ENCODE measurements at regions not wholly inside any gene's neighbourhood (a gene's known extent, or its start where the extent isn't known, plus 50 kb on each side); places are given as distances from the start of the nearest gene placed in this dataset.

DNA sequence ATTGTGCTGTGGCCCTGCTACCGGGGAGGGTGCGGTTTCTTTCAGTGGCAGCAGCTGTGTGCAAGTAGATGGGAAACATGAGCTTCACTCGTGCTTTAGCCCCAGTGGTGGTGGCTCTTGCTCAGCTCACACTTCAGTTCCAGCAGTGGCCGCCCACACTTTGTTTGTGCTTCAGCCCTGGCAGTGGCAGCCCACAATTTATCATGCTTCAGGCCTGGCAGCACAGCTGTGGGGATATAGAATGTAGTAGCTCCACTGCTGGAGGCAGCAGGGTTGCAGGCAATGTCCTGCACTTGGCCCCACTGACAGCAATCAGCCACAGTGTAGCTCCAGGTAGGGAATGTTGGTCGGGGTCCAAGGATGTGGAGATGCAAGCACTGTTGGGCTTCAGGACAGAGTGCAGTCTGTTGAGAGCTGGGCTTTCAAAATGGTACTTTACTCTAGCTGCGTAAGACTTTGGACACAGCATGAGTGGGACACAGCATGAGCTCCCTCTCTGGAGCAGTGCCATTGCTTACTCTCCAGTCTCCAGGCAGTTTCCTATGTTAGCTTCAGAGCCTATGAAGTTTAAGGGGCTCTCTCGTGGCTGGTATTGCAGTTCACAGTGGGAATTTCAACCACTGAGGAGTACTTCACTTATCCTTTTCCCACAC, 413.1 kb downstream of the PDGFC start:
- TF ChIP-seq, protein P1, sequence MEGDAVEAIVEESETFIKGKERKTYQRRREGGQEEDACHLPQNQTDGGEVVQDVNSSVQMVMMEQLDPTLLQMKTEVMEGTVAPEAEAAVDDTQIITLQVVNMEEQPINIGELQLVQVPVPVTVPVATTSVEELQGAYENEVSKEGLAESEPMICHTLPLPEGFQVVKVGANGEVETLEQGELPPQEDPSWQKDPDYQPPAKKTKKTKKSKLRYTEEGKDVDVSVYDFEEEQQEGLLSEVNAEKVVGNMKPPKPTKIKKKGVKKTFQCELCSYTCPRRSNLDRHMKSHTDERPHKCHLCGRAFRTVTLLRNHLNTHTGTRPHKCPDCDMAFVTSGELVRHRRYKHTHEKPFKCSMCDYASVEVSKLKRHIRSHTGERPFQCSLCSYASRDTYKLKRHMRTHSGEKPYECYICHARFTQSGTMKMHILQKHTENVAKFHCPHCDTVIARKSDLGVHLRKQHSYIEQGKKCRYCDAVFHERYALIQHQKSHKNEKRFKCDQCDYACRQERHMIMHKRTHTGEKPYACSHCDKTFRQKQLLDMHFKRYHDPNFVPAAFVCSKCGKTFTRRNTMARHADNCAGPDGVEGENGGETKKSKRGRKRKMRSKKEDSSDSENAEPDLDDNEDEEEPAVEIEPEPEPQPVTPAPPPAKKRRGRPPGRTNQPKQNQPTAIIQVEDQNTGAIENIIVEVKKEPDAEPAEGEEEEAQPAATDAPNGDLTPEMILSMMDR (IDR thresholded peaks at IDR 0.05; ENCODE audit: insufficient read depth, low read length, poor library complexity, severe bottlenecking): no peak
- TF ChIP-seq EZH2phosphoT487 (conservative IDR thresholded peaks at IDR 0.05; ENCODE audit: low read length): no peak
